WTC11 (cell line): ENCODE measurements at regions not wholly inside any gene's neighbourhood (a gene's known extent, or its start where the extent isn't known, plus 50 kb on each side); places are given as distances from the start of the nearest gene placed in this dataset.

ENCODE experiments used
- ATAC-seq: fragments of 200-7000 bp; cut with Tn5 transposase; 2 replicates; pipeline ENCODE4 v1.10.0; 2021; ENCODE audit warnings: mild to moderate bottlenecking, moderate library complexity
- CTCF ChIA-PET: fragments of 300-600 bp; sonication (Branson Sonifier 250); formaldehyde crosslinking; loops from one replicate; lab custom pipeline; 2021; ENCODE audit warnings: antibody characterized with exemption; lab: Charles Lee
- POLR2A ChIA-PET: fragments of 350-600 bp; sonication (Branson Sonifier 250); formaldehyde crosslinking; loops from one replicate; lab custom pipeline; 2021; ENCODE audit warnings: antibody characterized with exemption; lab: Charles Lee
- DNase-seq: peaks from one replicate; pipeline ENCODE4 v3.0.0; 2021; ENCODE audit warnings: low spot score
- H3K27ac Mint-ChIP-seq: 2 replicates; pipeline ENCODE4 v1.8.0; 2021; ENCODE audit warnings: mixed read lengths
- H3K27me3 Mint-ChIP-seq: 2 replicates; pipeline ENCODE4 v1.8.0; 2021; ENCODE audit warnings: low read depth, mild to moderate bottlenecking, moderate library complexity, mixed read lengths
- H3K36me3 Mint-ChIP-seq: 2 replicates; pipeline ENCODE4 v1.8.0; 2021; ENCODE audit warnings: mixed read lengths
- H3K4me1 Mint-ChIP-seq: 2 replicates; pipeline ENCODE4 v1.8.0; 2022; ENCODE audit warnings: mixed read lengths
- H3K4me3 Mint-ChIP-seq: 2 replicates; pipeline ENCODE4 v1.8.0; 2021; ENCODE audit warnings: mild to moderate bottlenecking, moderate library complexity, mixed read lengths
- H3K9me3 Mint-ChIP-seq: 2 replicates; pipeline ENCODE4 v1.8.0; 2021; ENCODE audit warnings: mixed read lengths
- ATF2 ChIP-seq: sonication (generic); formaldehyde crosslinking; IDR thresholded peaks from 2 replicates; pipeline ENCODE4 v1.8.1; 2022; ENCODE audit warnings: low read depth, missing genetic modification reagents, borderline replicate concordance
- CBFB ChIP-seq: sonication (generic); formaldehyde crosslinking; IDR thresholded peaks from 2 replicates; pipeline ENCODE4 v1.8.1; 2022; ENCODE audit warnings: mild to moderate bottlenecking, low read depth, missing genetic modification reagents
- CREB1 ChIP-seq: sonication (generic); formaldehyde crosslinking; IDR thresholded peaks from 2 replicates; pipeline ENCODE4 v1.8.0; 2023; ENCODE audit warnings: mild to moderate bottlenecking, missing genetic modification reagents
- CREM ChIP-seq: sonication (generic); formaldehyde crosslinking; IDR thresholded peaks from 2 replicates; pipeline ENCODE4 v1.8.1; 2022; ENCODE audit warnings: mild to moderate bottlenecking, missing genetic modification reagents, moderate library complexity
- EMX1 ChIP-seq: fragments of 250-450 bp; sonication (Bioruptor Pico); IDR thresholded peaks from 2 replicates; pipeline ENCODE4 v1.8.0; 2021; ENCODE audit warnings: mild to moderate bottlenecking
- ESRRA ChIP-seq: sonication (generic); formaldehyde crosslinking; IDR thresholded peaks from 2 replicates; pipeline ENCODE4 v1.8.1; 2022; ENCODE audit warnings: mild to moderate bottlenecking, missing genetic modification reagents, borderline replicate concordance
- MLX ChIP-seq: sonication (generic); formaldehyde crosslinking; IDR thresholded peaks from 2 replicates; pipeline ENCODE4 v1.8.1; 2023; ENCODE audit warnings: mild to moderate bottlenecking, missing genetic modification reagents, moderate library complexity
- MYBL2 ChIP-seq: sonication (generic); formaldehyde crosslinking; IDR thresholded peaks from 2 replicates; pipeline ENCODE4 v1.8.1; 2023; ENCODE audit warnings: mild to moderate bottlenecking, moderate library complexity, missing genetic modification reagents
- NR2C2 ChIP-seq: sonication (generic); formaldehyde crosslinking; IDR thresholded peaks from 2 replicates; pipeline ENCODE4 v1.8.0; 2022; ENCODE audit warnings: mild to moderate bottlenecking, missing genetic modification reagents
- PRDM15 ChIP-seq: sonication (generic); formaldehyde crosslinking; IDR thresholded peaks from 2 replicates; pipeline ENCODE4 v1.8.0; 2022; ENCODE audit warnings: missing genetic modification reagents
- SMAD4 ChIP-seq: sonication (generic); formaldehyde crosslinking; IDR thresholded peaks from 2 replicates; pipeline ENCODE4 v1.8.0; 2022; ENCODE audit warnings: mild to moderate bottlenecking, missing genetic modification reagents
- SOX15 ChIP-seq: fragments of 250-450 bp; sonication (Bioruptor Pico); IDR thresholded peaks from 2 replicates; pipeline ENCODE4 v1.9.0; 2021; ENCODE audit warnings: mild to moderate bottlenecking
- USF2 ChIP-seq: sonication (generic); formaldehyde crosslinking; IDR thresholded peaks from 2 replicates; pipeline ENCODE4 v1.8.1; 2023; ENCODE audit warnings: mild to moderate bottlenecking, missing genetic modification reagents, moderate library complexity
- ZMAT4 ChIP-seq: fragments of 250-450 bp; sonication (Bioruptor Pico); IDR thresholded peaks from 2 replicates; pipeline ENCODE4 v1.9.0; 2021; ENCODE audit warnings: mild to moderate bottlenecking
- ZNF281 ChIP-seq: sonication (generic); formaldehyde crosslinking; IDR thresholded peaks from 2 replicates; pipeline ENCODE4 v1.8.0; 2023; ENCODE audit warnings: mild to moderate bottlenecking, missing genetic modification reagents
- ZNF317 ChIP-seq: sonication (generic); formaldehyde crosslinking; IDR thresholded peaks from 2 replicates; pipeline ENCODE4 v1.8.1; 2023; ENCODE audit warnings: low read depth, mild to moderate bottlenecking, moderate library complexity, missing genetic modification reagents, borderline replicate concordance
- ZNF425 ChIP-seq: fragments of 250-450 bp; sonication (Bioruptor Pico); conservative IDR thresholded peaks from 2 replicates; pipeline ENCODE4 v1.9.0; 2021; ENCODE audit warnings: mild to moderate bottlenecking
- ZNF671 ChIP-seq: fragments of 250-450 bp; sonication (Bioruptor Pico); IDR thresholded peaks from 2 replicates; pipeline ENCODE4 v1.8.0; 2021; ENCODE audit warnings: mild to moderate bottlenecking
- ZSCAN18 ChIP-seq: fragments of 250-450 bp; sonication (Bioruptor Pico); IDR thresholded peaks from 2 replicates; pipeline ENCODE4 v2.1.2; 2022; ENCODE audit warnings: mild to moderate bottlenecking, moderate library complexity

GRCh38 chr5:110218981-110219380 is 507.5 kb downstream of the TMEM232 start:
- H3K9me3 Mint-ChIP-seq, result peaks cover 74% of the 10 kb centered on the region
- CTCF ChIA-PET, result no interaction called here
- H3K4me3 Mint-ChIP-seq, result no peak overlapping the region
- peaks cover 20% of the 10 kb centered on the region for H3K36me3 Mint-ChIP-seq
- POLR2A ChIA-PET, result no interaction called here
- no peaks in the 10 kb centered on the region for H3K27me3 Mint-ChIP-seq
- ATAC-seq (no peak), DNase-seq (no peak)
- H3K4me1 Mint-ChIP-seq, result no peaks in the 10 kb centered on the region
- H3K27ac Mint-ChIP-seq, result no peak overlapping the region
- TF ChIP-seq SOX15 (CRISPR knock-in tag), result no peak
- no peak for TF ChIP-seq ZNF317 (CRISPR knock-in tag)
- no peak for TF ChIP-seq EMX1 (CRISPR knock-in tag)
- TF ChIP-seq ZSCAN18 (CRISPR knock-in tag), result no peak
- no peak for TF ChIP-seq MYBL2
- no peak for TF ChIP-seq ZMAT4 (CRISPR knock-in tag)
- no peak for TF ChIP-seq SMAD4 (CRISPR knock-in tag)
- TF ChIP-seq CBFB (CRISPR knock-in tag), result no peak
- TF ChIP-seq, all 79 proteins: peak for 0

GRCh38 chr5:110219769-110220168 is 506.7 kb downstream of the TMEM232 start:
- Mint-ChIP-seq H3K4me3 (no peak overlapping the region), H3K36me3 (peaks cover 20% of the 10 kb centered on the region), H3K27me3 (no peaks in the 10 kb centered on the region), H3K9me3 (peaks cover 66% of the 10 kb centered on the region), H3K4me1 (no peaks in the 10 kb centered on the region), H3K27ac (no peak overlapping the region)
- ChIA-PET CTCF (no interaction called here), POLR2A (no interaction called here)
- ATAC-seq, result no peak
- no peak for DNase-seq
- TF ChIP-seq ZNF425 (CRISPR knock-in tag) (no peak), ESRRA (CRISPR knock-in tag) (no peak), CREB1 (CRISPR knock-in tag) (no peak), CREM (no peak), MLX (CRISPR knock-in tag) (no peak), NR2C2 (CRISPR knock-in tag) (no peak), ATF2 (no peak), ZNF281 (CRISPR knock-in tag) (no peak), ZNF671 (CRISPR knock-in tag) (no peak), PRDM15 (no peak), ZNF317 (CRISPR knock-in tag) (no peak), USF2 (no peak)
